HCT116 (cell line): ENCODE measurements at regions not wholly inside any gene's neighbourhood (a gene's known extent, or its start where the extent isn't known, plus 50 kb on each side); places are given as distances from the start of the nearest gene placed in this dataset.

Experiments used
- ATAC-seq: fragments of 200-7000 bp; cut with Tn5 transposase; 2 replicates; pipeline ENCODE4 v1.9.1; 2020; ENCODE audit warnings: mild to moderate bottlenecking, moderate library complexity
- BruUV-seq: library from RNA; stranded (reverse); fragments of 400-500 nt; replicated peaks from 2 replicates; lab custom pipeline; 2021; lab: Mats Ljungman, UMichigan
- CTCF ChIA-PET: fragments of 300-600 bp; sonication (Branson Sonifier 250); formaldehyde crosslinking; loops from one replicate; lab custom pipeline; 2021; ENCODE audit warnings: antibody characterized with exemption; lab: Charles Lee
- POLR2A ChIA-PET: fragments of 300-600, 350-600 bp; sonication (Branson Sonifier 250); formaldehyde crosslinking; loops from one replicate; lab custom pipeline; 2021; ENCODE audit warnings: antibody characterized with exemption; lab: Charles Lee
- RAD21 ChIA-PET, 2 experiments: fragments of 300-600 bp; sonication (Branson Sonifier 250); formaldehyde crosslinking; loops; one replicate each; lab custom pipeline; 2023; ENCODE audit warnings: low total read pairs in 2 of 2; ENCODE audit not compliant: uncharacterized antibody in 2 of 2, unreplicated experiment in 2 of 2, low non-redundant PET in 1 of 2; lab: Charles Lee
- DNase-seq: peaks from one replicate; pipeline ENCODE4 v3.0.0-alpha.2; 2010; ENCODE audit warnings: low read depth, low spot score
- H2AFZ ChIP-seq: fragments of 200-600 bp; shearing (Covaris generic), sonication (generic); 2 replicates; pipeline ENCODE4 v1.6.1; 2017; ENCODE audit warnings: low read depth, mixed run types, mixed read lengths, antibody characterized with exemption, low read length; ENCODE audit not compliant: poor library complexity, severe bottlenecking
- H3K27ac ChIP-seq: 2 replicates; pipeline ENCODE4 v1.5.1; 2012; ENCODE audit warnings: low read depth, low read length
- H3K27me3 ChIP-seq: fragments of 200-600 bp; sonication (generic); 2 replicates; pipeline ENCODE4 v1.6.1; 2016; ENCODE audit warnings: mixed run types, low read length, mixed read lengths; ENCODE audit not compliant: insufficient read depth
- H3K36me3 ChIP-seq, 2 experiments: fragments of 200-500 bp in 1 of 2; fragments of 200-600 bp in 1 of 2; sonication (Bioruptor generic) in 1 of 2; sonication (generic) in 1 of 2; 2 replicates each; pipeline versions ENCODE4 v1.5.1 to v1.6.1; 2014 to 2016; ENCODE audit warnings: low read length in 2 of 2, inconsistent platforms in 1 of 2, mixed read lengths in 1 of 2, mixed run types in 1 of 2; ENCODE audit not compliant: insufficient read depth in 2 of 2, control insufficient read depth in 1 of 2
- H3K4me1 ChIP-seq, 2 experiments: fragments of 200-600 bp in 1 of 2; sonication (generic) in 1 of 2; 2 replicates each; pipeline versions ENCODE4 v1.5.1 to v1.6.1; 2012 to 2017; ENCODE audit warnings: low read length in 2 of 2, inconsistent platforms in 1 of 2, mild to moderate bottlenecking in 1 of 2, mixed read lengths in 1 of 2, mixed run types in 1 of 2, moderate library complexity in 1 of 2; ENCODE audit not compliant: insufficient read depth in 2 of 2, control insufficient read depth in 1 of 2
- H3K4me2 ChIP-seq: fragments of 200-600 bp; sonication (generic); 2 replicates; pipeline ENCODE4 v1.6.1; 2017; ENCODE audit warnings: mixed run types, low read length, mixed read lengths
- H3K4me3 ChIP-seq, 2 experiments: fragments of 200-600 bp in 1 of 2; sonication (generic) in 1 of 2; replicated peaks in 1 of 2; 2 replicates each; pipeline ENCODE4 v1.5.1; 2011 to 2016; ENCODE audit warnings: low read length in 2 of 2, control low read depth in 1 of 2, low read depth in 1 of 2, mild to moderate bottlenecking in 1 of 2, mixed read lengths in 1 of 2, mixed run types in 1 of 2
- H3K79me2 ChIP-seq: fragments of 200-600 bp; sonication (generic); 2 replicates; pipeline ENCODE4 v1.6.1; 2017; ENCODE audit warnings: mild to moderate bottlenecking, mixed run types, low read length, moderate library complexity, mixed read lengths; ENCODE audit not compliant: insufficient read depth
- H3K9ac ChIP-seq: fragments of 200-600 bp; sonication (generic); 2 replicates; pipeline ENCODE4 v1.6.1; 2016; ENCODE audit warnings: low read length, mixed read lengths
- H3K9me2 ChIP-seq: fragments of 200-600 bp; sonication (generic), shearing (Covaris generic); 2 replicates; pipeline ENCODE4 v1.6.1; 2017; ENCODE audit warnings: mixed run types, mild to moderate bottlenecking, moderate library complexity; ENCODE audit not compliant: insufficient read depth
- H3K9me3 ChIP-seq, 2 experiments: fragments of 200-500 bp in 1 of 2; fragments of 200-600 bp in 1 of 2; sonication (Bioruptor generic) in 1 of 2; sonication (generic) in 1 of 2; 2 replicates each; pipeline ENCODE4 v1.6.1; 2014 to 2017; ENCODE audit warnings: low read length in 2 of 2, mixed read lengths in 2 of 2, inconsistent platforms in 1 of 2, low read depth in 1 of 2, mild to moderate bottlenecking in 1 of 2, mixed run types in 1 of 2, moderate library complexity in 1 of 2; ENCODE audit not compliant: control insufficient read depth in 1 of 2, insufficient read depth in 1 of 2
- H4K20me1 ChIP-seq: fragments of 200-600 bp; sonication (generic), shearing (Covaris generic); 2 replicates; pipeline ENCODE4 v1.6.1; 2017; ENCODE audit warnings: mixed run types, mild to moderate bottlenecking, moderate library complexity; ENCODE audit not compliant: insufficient read depth
- CEBPB ChIP-seq: IDR thresholded peaks from 2 replicates; pipeline ENCODE4 v1.6.1; 2012; ENCODE audit warnings: low read depth
- CTCF ChIP-seq, 3 experiments: fragments of 200-600 bp in 1 of 3; sonication (generic) in 1 of 3; IDR thresholded peaks in 2 of 3; conservative IDR thresholded peaks in 1 of 3; 2 replicates each; pipeline ENCODE4 v1.5.1; 2012 to 2017; ENCODE audit warnings: low read depth in 2 of 3, low read length in 2 of 3, antibody characterized with exemption in 1 of 3, borderline replicate concordance in 1 of 3, control low read depth in 1 of 3, mild to moderate bottlenecking in 1 of 3, mixed read lengths in 1 of 3, mixed run types in 1 of 3, moderate library complexity in 1 of 3; ENCODE audit not compliant: insufficient read depth in 1 of 3
- POLR2A ChIP-seq: IDR thresholded peaks from 2 replicates; pipeline ENCODE4 v1.7.0; 2011; ENCODE audit warnings: borderline replicate concordance; ENCODE audit not compliant: insufficient read depth, insufficient read length; ENCODE audit errors: extremely low read depth
- RAD21 ChIP-seq: IDR thresholded peaks from 2 replicates; pipeline ENCODE4 v1.6.1; 2012; ENCODE audit warnings: low read depth, mild to moderate bottlenecking
- REST ChIP-seq: IDR thresholded peaks from 2 replicates; pipeline ENCODE4 v1.6.1; 2012; ENCODE audit warnings: low read depth
- SIN3A ChIP-seq: IDR thresholded peaks from 2 replicates; pipeline ENCODE4 v1.6.1; 2012; ENCODE audit warnings: low read depth
- TCF7L2 ChIP-seq: IDR thresholded peaks from 2 replicates; pipeline ENCODE4 v1.7.0; 2011; ENCODE audit warnings: borderline replicate concordance, inconsistent platforms; ENCODE audit not compliant: insufficient read depth, insufficient read length; ENCODE audit errors: extremely low read depth
- ZFX ChIP-seq: fragments of 450-650 bp; IDR thresholded peaks from 2 replicates; pipeline ENCODE4 v1.6.1; 2017
- ZNF274 ChIP-seq: fragments of 200-500 bp; sonication (Bioruptor generic); IDR thresholded peaks from 2 replicates; pipeline ENCODE4 v1.6.1; 2014; ENCODE audit warnings: mild to moderate bottlenecking, low read depth, low read length, inconsistent platforms
- intact Hi-C: fragments of 100-400 bp; cut with micrococcal nuclease; formaldehyde crosslinking; loops from 2 replicates; pipeline ENCODE4 v1.10.0; 2022
- TF ChIP-seq, protein P1 (sequence below): IDR thresholded peaks from 2 replicates; pipeline ENCODE4 v1.6.1; 2011; ENCODE audit warnings: mild to moderate bottlenecking, low read length, moderate library complexity; ENCODE audit not compliant: insufficient replicate concordance; ENCODE audit errors: extremely low read depth
- TF ChIP-seq, protein P2 (sequence below): IDR thresholded peaks from 2 replicates; pipeline ENCODE4 v1.6.1; 2012
- TF ChIP-seq, protein P3 (sequence below): IDR thresholded peaks from 2 replicates; pipeline ENCODE4 v1.6.1; 2012

- TF ChIP-seq, protein P1, sequence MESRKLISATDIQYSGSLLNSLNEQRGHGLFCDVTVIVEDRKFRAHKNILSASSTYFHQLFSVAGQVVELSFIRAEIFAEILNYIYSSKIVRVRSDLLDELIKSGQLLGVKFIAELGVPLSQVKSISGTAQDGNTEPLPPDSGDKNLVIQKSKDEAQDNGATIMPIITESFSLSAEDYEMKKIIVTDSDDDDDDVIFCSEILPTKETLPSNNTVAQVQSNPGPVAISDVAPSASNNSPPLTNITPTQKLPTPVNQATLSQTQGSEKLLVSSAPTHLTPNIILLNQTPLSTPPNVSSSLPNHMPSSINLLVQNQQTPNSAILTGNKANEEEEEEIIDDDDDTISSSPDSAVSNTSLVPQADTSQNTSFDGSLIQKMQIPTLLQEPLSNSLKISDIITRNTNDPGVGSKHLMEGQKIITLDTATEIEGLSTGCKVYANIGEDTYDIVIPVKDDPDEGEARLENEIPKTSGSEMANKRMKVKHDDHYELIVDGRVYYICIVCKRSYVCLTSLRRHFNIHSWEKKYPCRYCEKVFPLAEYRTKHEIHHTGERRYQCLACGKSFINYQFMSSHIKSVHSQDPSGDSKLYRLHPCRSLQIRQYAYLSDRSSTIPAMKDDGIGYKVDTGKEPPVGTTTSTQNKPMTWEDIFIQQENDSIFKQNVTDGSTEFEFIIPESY = no peak
- no peak for TF ChIP-seq TCF7L2
- no peak for TF ChIP-seq ZNF274
- TF ChIP-seq CEBPB = no peak
- TF ChIP-seq, protein P2, sequence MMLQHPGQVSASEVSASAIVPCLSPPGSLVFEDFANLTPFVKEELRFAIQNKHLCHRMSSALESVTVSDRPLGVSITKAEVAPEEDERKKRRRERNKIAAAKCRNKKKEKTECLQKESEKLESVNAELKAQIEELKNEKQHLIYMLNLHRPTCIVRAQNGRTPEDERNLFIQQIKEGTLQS = no peak
- no peak for TF ChIP-seq RAD21
- no peak for TF ChIP-seq CTCF (IDR thresholded peaks at IDR 0.05 in 2 of 3, conservative IDR thresholded peaks at IDR 0.05 in 1 of 3; ENCODE audit: borderline replicate concordance in 1 of 3, insufficient read depth in 1 of 3, low read depth in 2 of 3, low read length in 2 of 3)
- TF ChIP-seq SIN3A = no peak
Observed at GRCh38 chr1:55578646-55579045, 363.5 kb upstream of the USP24 start (continued).

DNA sequence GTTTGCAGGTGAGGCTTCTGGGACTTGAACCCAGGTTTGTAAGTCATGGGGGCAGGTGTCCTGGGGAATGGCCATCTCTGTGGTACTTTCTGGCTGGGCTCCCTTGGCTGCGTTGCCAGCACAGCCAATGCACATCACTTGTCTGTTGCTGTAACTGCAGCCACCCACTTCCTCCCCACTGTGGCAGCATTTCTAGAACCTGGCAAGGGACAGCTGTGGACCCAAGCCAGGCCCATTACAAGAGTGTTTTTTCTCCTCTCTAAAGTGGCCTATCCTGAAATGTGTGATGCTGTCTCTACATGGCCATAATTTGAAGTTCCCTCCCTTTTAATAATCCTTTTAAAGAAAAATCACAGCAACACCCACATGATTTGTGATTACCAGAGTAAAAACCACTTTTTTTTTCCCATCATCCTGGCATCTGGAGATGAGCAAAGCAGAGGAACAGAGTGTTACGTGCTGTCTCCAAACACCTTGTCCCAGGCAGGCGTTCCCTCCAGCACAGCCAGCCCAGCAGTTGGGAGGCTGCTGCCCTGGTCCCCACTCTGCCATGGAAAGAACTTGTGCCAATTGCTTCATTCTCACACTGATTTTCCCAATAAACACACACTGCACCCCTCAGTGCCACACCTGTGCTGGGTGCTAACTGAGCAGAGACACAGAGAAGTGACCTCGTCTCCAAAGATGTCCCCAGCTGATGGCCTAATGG lies 360.6 kb upstream of the USP24 start:
- ChIA-PET POLR2A (no interaction called here), CTCF (no interaction called here), RAD21 (no interaction called here)
- Histone ChIP-seq H3K4me1 (peaks cover 4 to 33% of the 10 kb centered on the region in 2 experiments; a peak in 3 of 4 replicates), H3K27ac (no peak overlapping the region), H4K20me1 (no peaks in the 10 kb centered on the region), H2AFZ (no peak overlapping the region), H3K36me3 (no peaks in the 10 kb centered on the region), H3K4me2 (no peak overlapping the region), H3K9me2 (no peaks in the 10 kb centered on the region), H3K9me3 (no peaks in the 10 kb centered on the region), H3K79me2 (no peaks in the 10 kb centered on the region), H3K4me3 (no peak overlapping the region), H3K9ac (no peak overlapping the region), H3K27me3 (no peaks in the 10 kb centered on the region)
- no peak for ATAC-seq
- BruUV-seq = no TSS peak
- DNase-seq = no peak
- intact Hi-C loops = no loop called here
- TF ChIP-seq, protein P3, sequence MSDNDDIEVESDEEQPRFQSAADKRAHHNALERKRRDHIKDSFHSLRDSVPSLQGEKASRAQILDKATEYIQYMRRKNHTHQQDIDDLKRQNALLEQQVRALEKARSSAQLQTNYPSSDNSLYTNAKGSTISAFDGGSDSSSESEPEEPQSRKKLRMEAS = no peak
- TF ChIP-seq CEBPB (no peak), SIN3A (no peak), TCF7L2 (no peak), POLR2A (no peak), ZFX (no peak), REST (no peak)
- TF ChIP-seq, protein P1 = no peak
